K562 (cell line): ENCODE measurements at regions not wholly inside any gene's neighbourhood (a gene's known extent, or its start where the extent isn't known, plus 50 kb on each side); places are given as distances from the start of the nearest gene placed in this dataset.

Source experiments
- ATAC-seq: fragments of 200-7000 bp; cut with Tn5 transposase; 3 replicates; pipeline ENCODE4 v1.9.1; 2020; ENCODE audit warnings: moderate library complexity
- BruUV-seq: library from RNA; stranded (reverse); fragments of 400-500 nt; replicated peaks from 2 replicates; lab custom pipeline; 2021; lab: Mats Ljungman, UMichigan
- CTCF ChIA-PET: fragments of 300-600 bp; formaldehyde crosslinking; extraction: SDS; loops from one replicate; lab custom pipeline; 2021; ENCODE audit warnings: low intra/inter-chr PET ratio; lab: Yijun Ruan, JAX
- POLR2A ChIA-PET: fragments of 300-600, 350-650 bp; sonication (Branson Sonifier 250); formaldehyde crosslinking; extraction: SDS; loops from one replicate; lab custom pipeline; 2021; ENCODE audit warnings: antibody characterized with exemption, inconsistent platforms; lab: Yijun Ruan, JAX
- DNase-seq, 4 experiments: peaks; one replicate each; pipeline versions ENCODE4 v3.0.0 to v3.0.0-alpha.2; 2011 to 2018; ENCODE audit warnings: low spot score in 3 of 4, mixed read lengths in 3 of 4; ENCODE audit errors: extremely low read depth in 1 of 4
- FAIRE-seq: peaks from 2 replicates; lab custom pipeline; 2011; peaks lifted over from hg19 to GRCh38; lab: Jason Lieb, UNC
- H2AFZ ChIP-seq: 2 replicates; pipeline ENCODE4 v1.6.0; 2011; ENCODE audit warnings: low read depth, low read length, control low read depth, inconsistent platforms
- H3K27ac ChIP-seq: fragments of 200-600 bp; 3 replicates; pipeline ENCODE4 v1.8.0; 2011; ENCODE audit warnings: low read depth, mild to moderate bottlenecking, control low read depth, inconsistent platforms, low read length, moderate library complexity, mixed read lengths; ENCODE audit errors: extremely low read depth
- H3K27me3 ChIP-seq, 2 experiments: fragments of 300-600 bp in 1 of 2; 2 replicates in 1 of 2; 3 replicates in 1 of 2; pipeline versions ENCODE4 v1.6.0 to v1.8.0; 2011; ENCODE audit warnings: inconsistent platforms in 2 of 2, low read length in 2 of 2, mild to moderate bottlenecking in 1 of 2, mixed read lengths in 1 of 2, moderate library complexity in 1 of 2; ENCODE audit not compliant: control insufficient read depth in 2 of 2, insufficient read depth in 2 of 2
- H3K36me3 ChIP-seq: fragments of 300-600 bp; 3 replicates; pipeline ENCODE4 v1.8.0; 2011; ENCODE audit warnings: mild to moderate bottlenecking, low read length, inconsistent platforms; ENCODE audit not compliant: control insufficient read depth, insufficient read depth
- H3K4me1 ChIP-seq, 2 experiments: fragments of 200-600 bp in 1 of 2; replicated peaks in 1 of 2; 2 replicates in 1 of 2; 3 replicates in 1 of 2; pipeline versions ENCODE4 v1.5.1 to v1.8.0; 2011; ENCODE audit warnings: inconsistent platforms in 2 of 2, low read length in 2 of 2, mild to moderate bottlenecking in 1 of 2, mixed read lengths in 1 of 2, moderate library complexity in 1 of 2; ENCODE audit not compliant: control insufficient read depth in 2 of 2, insufficient read depth in 2 of 2
- H3K4me2 ChIP-seq: 2 replicates; pipeline ENCODE4 v1.6.1; 2011; ENCODE audit warnings: low read length, control low read depth, inconsistent platforms, mixed read lengths; ENCODE audit not compliant: insufficient read depth
- H3K4me3 ChIP-seq: fragments of 200-600 bp; sonication (generic), shearing (Covaris generic); 2 replicates; pipeline ENCODE4 v1.5.1; 2016; ENCODE audit warnings: control low read depth, inconsistent platforms
- H3K79me2 ChIP-seq: fragments of 200-600 bp; 3 replicates; pipeline ENCODE4 v1.8.0; 2011; ENCODE audit warnings: low read length, inconsistent platforms; ENCODE audit not compliant: control insufficient read depth, insufficient read depth
- H3K9ac ChIP-seq, 2 experiments: 2 replicates each; pipeline versions ENCODE4 v1.6.0 to v1.6.1; 2011; ENCODE audit warnings: low read depth in 2 of 2, low read length in 2 of 2, control low read depth in 1 of 2, inconsistent platforms in 1 of 2, mild to moderate bottlenecking in 1 of 2, mixed read lengths in 1 of 2; ENCODE audit not compliant: insufficient read depth in 1 of 2
- H3K9me1 ChIP-seq: one replicate; pipeline ENCODE4 v1.6.0; 2011; ENCODE audit warnings: inconsistent platforms, mild to moderate bottlenecking, low read length, moderate library complexity; ENCODE audit not compliant: control insufficient read depth, insufficient read depth
- H3K9me3 ChIP-seq: replicated peaks from 2 replicates; pipeline ENCODE4 v1.5.1; 2011; ENCODE audit warnings: low read depth, low read length, inconsistent platforms; ENCODE audit not compliant: control insufficient read depth, insufficient read depth
- H4K20me1 ChIP-seq: replicated peaks from 2 replicates; pipeline ENCODE4 v1.6.1; 2011; ENCODE audit warnings: low read length, inconsistent platforms, mixed read lengths; ENCODE audit not compliant: control insufficient read depth, insufficient read depth
- CHAMP1 ChIP-seq: fragments of 450-650 bp; IDR thresholded peaks from 2 replicates; pipeline ENCODE4 v1.6.1; 2016; ENCODE audit warnings: mild to moderate bottlenecking
- GATAD2B ChIP-seq: fragments of 450-650 bp; IDR thresholded peaks from 2 replicates; pipeline ENCODE4 v1.6.1; 2017; ENCODE audit warnings: mild to moderate bottlenecking, borderline replicate concordance
- MTA3 ChIP-seq: fragments of 450-650 bp; formaldehyde crosslinking; IDR thresholded peaks from 2 replicates; pipeline ENCODE4 v1.6.1; 2017; ENCODE audit warnings: mild to moderate bottlenecking, borderline replicate concordance
- PPARD ChIP-seq: fragments of 250-450 bp; sonication (Bioruptor Pico); IDR thresholded peaks from 2 replicates; pipeline ENCODE4 v1.8.0; 2022; ENCODE audit warnings: inconsistent platforms, mild to moderate bottlenecking, moderate library complexity
- PRDM10 ChIP-seq: fragments of 450-650 bp; IDR thresholded peaks from 2 replicates; pipeline ENCODE4 v1.6.1; 2018; ENCODE audit not compliant: partially characterized antibody
- SETDB1 ChIP-seq: IDR thresholded peaks from one replicate; pipeline ENCODE4 v1.6.1; 2012; ENCODE audit warnings: low read length, control low read depth, inconsistent platforms
- SIX5 ChIP-seq, 2 experiments: IDR thresholded peaks; 2 replicates each; pipeline ENCODE4 v1.6.1; 2011; ENCODE audit warnings: low read length in 2 of 2, borderline replicate concordance in 1 of 2, low read depth in 1 of 2, mild to moderate bottlenecking in 1 of 2, moderate library complexity in 1 of 2; ENCODE audit not compliant: insufficient read depth in 1 of 2
- SMARCB1 ChIP-seq: IDR thresholded peaks from 2 replicates; pipeline ENCODE4 v1.6.1; 2011; ENCODE audit warnings: improper control_type of control experiment, low read depth; ENCODE audit not compliant: insufficient read length
- ZNF449 ChIP-seq: fragments of 250-450 bp; sonication (Bioruptor Pico); IDR thresholded peaks from 2 replicates; pipeline ENCODE4 v1.8.0; 2022; ENCODE audit warnings: moderate library complexity, mild to moderate bottlenecking, inconsistent platforms
- ZNF511 ChIP-seq: sonication (generic); formaldehyde crosslinking; IDR thresholded peaks from 2 replicates; pipeline ENCODE4 v1.8.0; 2022; ENCODE audit warnings: mild to moderate bottlenecking, missing genetic modification reagents
- WGBS: fragments of 100-300 bp; shearing (Covaris generic); methylation state at CpG from one replicate; pipeline ENCODE4 v1.1.6; 2016; ENCODE audit warnings: low coverage, mixed read lengths; ENCODE audit not compliant: insufficient coverage; ENCODE audit errors: missing lambda C conversion rate; 5-methylcytosine and 5-hydroxymethylcytosine counted together
- in situ Hi-C: fragments of 300-500 bp; cut with MboI; formaldehyde crosslinking; loops from 4 replicates; pipeline ENCODE4 v1.15.0; 2018; ENCODE audit warnings: inconsistent platforms, mixed read lengths
- intact Hi-C: fragments of 100-400 bp; cut with micrococcal nuclease; formaldehyde crosslinking; loops from 2 replicates; pipeline ENCODE4 v1.14.2; 2022

GRCh38 chr14:87005280-87005679 lies 987.7 kb downstream of the GALC start (continued):
- TF ChIP-seq CHAMP1 (no peak), ZNF449 (no peak), GATAD2B (no peak), ZNF511 (CRISPR knock-in tag) (no peak), SMARCB1 (no peak), PPARD (CRISPR knock-in tag) (no peak)

GRCh38 chr14:87002776-87003175 lies 990.2 kb downstream of the GALC start:
- Histone ChIP-seq H3K36me3 (no peaks in the 10 kb centered on the region), H3K9ac (no peak overlapping the region), H3K4me1 (no peaks in the 10 kb centered on the region), H2AFZ (no peak overlapping the region), H3K79me2 (no peaks in the 10 kb centered on the region), H4K20me1 (no peaks in the 10 kb centered on the region), H3K27ac (no peak overlapping the region), H3K9me1 (no peaks in the 10 kb centered on the region), H3K4me3 (no peak overlapping the region), H3K9me3 (no peaks in the 10 kb centered on the region), H3K27me3 (no peaks in the 10 kb centered on the region), H3K4me2 (no peak overlapping the region)
- WGBS: 0% methylated on average over 2 of the region's 2 CpGs
- ATAC-seq (no peak), DNase-seq (no peak), FAIRE-seq (no peak)
- intact Hi-C loops (no loop called here), in situ Hi-C loops (no loop called here)
- POLR2A ChIA-PET: no interaction called here
- CTCF ChIA-PET: no interaction called here
- TF ChIP-seq SIX5 (IDR thresholded peaks at IDR 0.05; ENCODE audit: borderline replicate concordance in 1 of 2, insufficient read depth in 1 of 2, low read depth in 1 of 2, low read length in 2 of 2) (no peak), SETDB1 (no peak), PRDM10 (no peak), MTA3 (no peak)
- BruUV-seq: no TSS peak
